ENCODE measurements at regions not wholly inside any gene's neighbourhood (a gene's known extent, or its start where the extent isn't known, plus 50 kb on each side); places are given as distances from the start of the nearest gene placed in this dataset.

GRCh38 chr4:114264877-114265291, 285.4 kb upstream of the ARSJ start:
- H3K27ac ChIP-seq (replicated peaks) = no peak overlapping the region
- intact Hi-C loops (cut with micrococcal nuclease) = no loop called here
- no peaks in the 10 kb centered on the region for H3K36me3 ChIP-seq

GRCh38 chr4:114265342-114265741, 285.9 kb upstream of the ARSJ start:
- intact Hi-C loops (cut with micrococcal nuclease) = no loop called here
- Histone ChIP-seq H3K27ac (replicated peaks) (no peak overlapping the region), H3K27me3 (ENCODE audit: low read depth) (no peaks in the 10 kb centered on the region), H3K4me3 (no peak overlapping the region), H3K9me3 (replicated peaks) (no peaks in the 10 kb centered on the region), H3K4me1 (no peaks in the 10 kb centered on the region), H3K36me3 (no peaks in the 10 kb centered on the region)
- no peak for DNase-seq
- no peak for TF ChIP-seq CTCF (IDR thresholded peaks at IDR 0.05; ENCODE audit: borderline replicate concordance)

More at GRCh38 chr4:114264877-114265291, 285.4 kb upstream of the ARSJ start:
- no peaks in the 10 kb centered on the region for H3K9me3 ChIP-seq (replicated peaks)
- H3K4me3 ChIP-seq = no peak overlapping the region
- H3K4me1 ChIP-seq = no peaks in the 10 kb centered on the region
- TF ChIP-seq CTCF (IDR thresholded peaks at IDR 0.05; ENCODE audit: borderline replicate concordance) = no peak
- no peaks in the 10 kb centered on the region for H3K27me3 ChIP-seq (ENCODE audit: low read depth)
- DNase-seq = no peak

GRCh38 chr4:114267976-114268375, 288.5 kb upstream of the ARSJ start:
- Histone ChIP-seq H3K27me3 (ENCODE audit: low read depth) (no peaks in the 10 kb centered on the region), H3K27ac (replicated peaks) (no peak overlapping the region), H3K4me1 (no peaks in the 10 kb centered on the region), H3K9me3 (replicated peaks) (no peaks in the 10 kb centered on the region), H3K4me3 (no peak overlapping the region), H3K36me3 (no peaks in the 10 kb centered on the region)
- no peak for DNase-seq
- no peak for TF ChIP-seq CTCF (IDR thresholded peaks at IDR 0.05; ENCODE audit: borderline replicate concordance)
- intact Hi-C loops (cut with micrococcal nuclease) = no loop called here

GRCh38 chr4:114271031-114271430, 291.6 kb upstream of the ARSJ start:
- H3K4me3 ChIP-seq = no peak overlapping the region
- DNase-seq = no peak
- no peaks in the 10 kb centered on the region for H3K4me1 ChIP-seq
- no peak overlapping the region for H3K27ac ChIP-seq (replicated peaks)
- H3K27me3 ChIP-seq (ENCODE audit: low read depth) = no peaks in the 10 kb centered on the region
- TF ChIP-seq CTCF (IDR thresholded peaks at IDR 0.05; ENCODE audit: borderline replicate concordance) = no peak
- H3K36me3 ChIP-seq = no peaks in the 10 kb centered on the region
- intact Hi-C loops (cut with micrococcal nuclease) = no loop called here
- H3K9me3 ChIP-seq (replicated peaks) = no peaks in the 10 kb centered on the region

GRCh38 chr4:114272226-114272625, 292.8 kb upstream of the ARSJ start:
- Histone ChIP-seq H3K27me3 (ENCODE audit: low read depth) (no peaks in the 10 kb centered on the region), H3K9me3 (replicated peaks) (no peaks in the 10 kb centered on the region), H3K27ac (replicated peaks) (no peak overlapping the region), H3K4me1 (no peaks in the 10 kb centered on the region), H3K36me3 (no peaks in the 10 kb centered on the region), H3K4me3 (no peak overlapping the region)
- no peak for DNase-seq
- intact Hi-C loops (cut with micrococcal nuclease) = no loop called here
- TF ChIP-seq CTCF (IDR thresholded peaks at IDR 0.05; ENCODE audit: borderline replicate concordance) = no peak

GRCh38 chr4:114273238-114273637, 293.8 kb upstream of the ARSJ start:
- Histone ChIP-seq H3K4me3 (no peak overlapping the region), H3K4me1 (no peaks in the 10 kb centered on the region), H3K27ac (replicated peaks) (no peak overlapping the region), H3K27me3 (ENCODE audit: low read depth) (no peaks in the 10 kb centered on the region), H3K9me3 (replicated peaks) (peaks cover 7% of the 10 kb centered on the region), H3K36me3 (no peaks in the 10 kb centered on the region)
- intact Hi-C loops (cut with micrococcal nuclease) = no loop called here
- no peak for TF ChIP-seq CTCF (IDR thresholded peaks at IDR 0.05; ENCODE audit: borderline replicate concordance)
- DNase-seq = no peak
